PC-3 (cell line): ENCODE measurements at regions not wholly inside any gene's neighbourhood (a gene's known extent, or its start where the extent isn't known, plus 50 kb on each side); places are given as distances from the start of the nearest gene placed in this dataset.

Experiments used
- EZH2 ChIP-seq: fragments of 300-600 bp; sonication (generic); IDR thresholded peaks from one replicate; pipeline ENCODE4 v1.6.1; 2017; ENCODE audit warnings: antibody characterized with exemption, mild to moderate bottlenecking, low read length; ENCODE audit not compliant: unreplicated experiment
- EZH2phosphoT487 ChIP-seq: fragments of 300-600 bp; sonication (generic); IDR thresholded peaks from 2 replicates; pipeline ENCODE4 v1.6.1; 2018; ENCODE audit warnings: mild to moderate bottlenecking, antibody characterized with exemption, low read length, borderline replicate concordance
- TF ChIP-seq, protein P1 (sequence below): fragments of 300-600 bp; sonication (generic); conservative IDR thresholded peaks from 2 replicates; pipeline ENCODE4 v1.5.1; 2017; ENCODE audit warnings: antibody characterized with exemption, low read depth, mild to moderate bottlenecking, low read length

DNA sequence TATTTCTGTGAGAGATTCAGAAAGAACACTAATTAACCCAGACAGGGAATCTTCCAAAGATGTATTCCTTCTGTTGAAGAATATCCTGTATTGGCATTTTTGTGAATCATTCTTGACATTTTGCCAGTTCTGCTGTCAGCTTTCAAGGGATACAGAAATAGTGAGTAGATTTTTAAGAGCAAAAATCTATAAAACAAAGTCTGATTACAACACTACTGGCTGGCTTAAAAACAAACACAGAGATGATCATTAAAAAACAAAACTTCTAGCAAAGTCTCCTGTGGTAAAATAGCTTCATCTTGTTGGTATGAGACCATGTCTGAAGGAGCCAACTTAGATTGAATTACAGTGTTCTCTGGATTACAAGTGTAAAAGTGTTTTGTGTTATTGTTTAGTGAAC is 866.3 kb upstream of the KLHL29 start:
- TF ChIP-seq, protein P1, sequence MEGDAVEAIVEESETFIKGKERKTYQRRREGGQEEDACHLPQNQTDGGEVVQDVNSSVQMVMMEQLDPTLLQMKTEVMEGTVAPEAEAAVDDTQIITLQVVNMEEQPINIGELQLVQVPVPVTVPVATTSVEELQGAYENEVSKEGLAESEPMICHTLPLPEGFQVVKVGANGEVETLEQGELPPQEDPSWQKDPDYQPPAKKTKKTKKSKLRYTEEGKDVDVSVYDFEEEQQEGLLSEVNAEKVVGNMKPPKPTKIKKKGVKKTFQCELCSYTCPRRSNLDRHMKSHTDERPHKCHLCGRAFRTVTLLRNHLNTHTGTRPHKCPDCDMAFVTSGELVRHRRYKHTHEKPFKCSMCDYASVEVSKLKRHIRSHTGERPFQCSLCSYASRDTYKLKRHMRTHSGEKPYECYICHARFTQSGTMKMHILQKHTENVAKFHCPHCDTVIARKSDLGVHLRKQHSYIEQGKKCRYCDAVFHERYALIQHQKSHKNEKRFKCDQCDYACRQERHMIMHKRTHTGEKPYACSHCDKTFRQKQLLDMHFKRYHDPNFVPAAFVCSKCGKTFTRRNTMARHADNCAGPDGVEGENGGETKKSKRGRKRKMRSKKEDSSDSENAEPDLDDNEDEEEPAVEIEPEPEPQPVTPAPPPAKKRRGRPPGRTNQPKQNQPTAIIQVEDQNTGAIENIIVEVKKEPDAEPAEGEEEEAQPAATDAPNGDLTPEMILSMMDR = no peak
- no peak for TF ChIP-seq EZH2
- no peak for TF ChIP-seq EZH2phosphoT487
